IMR-90 (cell line): ENCODE measurements at regions not wholly inside any gene's neighbourhood (a gene's known extent, or its start where the extent isn't known, plus 50 kb on each side); places are given as distances from the start of the nearest gene placed in this dataset.

Source experiments
- ATAC-seq: fragments of 200-7000 bp; cut with Tn5 transposase; 2 replicates; pipeline ENCODE4 v1.9.1; 2020; ENCODE audit warnings: low read depth, mild to moderate bottlenecking, moderate library complexity
- BruUV-seq: library from RNA; stranded (reverse); fragments of 400-500 nt; replicated peaks from 2 replicates; lab custom pipeline; 2021; lab: Mats Ljungman, UMichigan
- CTCF ChIA-PET: fragments of 300-600 bp; formaldehyde crosslinking; extraction: SDS; loops from one replicate; lab custom pipeline; 2021; ENCODE audit warnings: antibody characterized with exemption; lab: Yijun Ruan, JAX
- POLR2A ChIA-PET: fragments of 300-600 bp; sonication (Branson Sonifier 250); formaldehyde crosslinking; loops from one replicate; lab custom pipeline; 2022; ENCODE audit warnings: antibody characterized with exemption; ENCODE audit not compliant: unreplicated experiment; lab: Charles Lee
- DNase-seq: peaks from one replicate; pipeline ENCODE4 v3.0.0; 2013
- H2AFZ ChIP-seq: replicated peaks from 2 replicates; pipeline ENCODE3; 2013; ENCODE audit warnings: low read length, mild to moderate bottlenecking; ENCODE audit not compliant: poor library complexity
- H2AK5ac ChIP-seq: 2 replicates; pipeline ENCODE4 v1.6.1; 2013; ENCODE audit warnings: low read depth, low read length, inconsistent platforms
- H2AK9ac ChIP-seq: replicated peaks from 2 replicates; pipeline ENCODE3; 2013; ENCODE audit warnings: mild to moderate bottlenecking, low read depth, low read length, moderate library complexity; ENCODE audit not compliant: poor library complexity
- H2BK120ac ChIP-seq: 2 replicates; pipeline ENCODE4 v1.6.1; 2013; ENCODE audit warnings: low read depth, low read length, inconsistent platforms
- H2BK15ac ChIP-seq: 3 replicates; pipeline ENCODE4 v1.6.1; 2013; ENCODE audit warnings: low read depth, low read length, inconsistent platforms
- H2BK20ac ChIP-seq: 2 replicates; pipeline ENCODE4 v1.6.1; 2013; ENCODE audit warnings: low read depth, mild to moderate bottlenecking, inconsistent platforms, low read length, moderate library complexity
- H2BK5ac ChIP-seq: 2 replicates; pipeline ENCODE4 v1.6.1; 2013; ENCODE audit warnings: mild to moderate bottlenecking, low read depth, low read length, inconsistent platforms; ENCODE audit not compliant: poor library complexity, severe bottlenecking
- H3K14ac ChIP-seq: replicated peaks from 2 replicates; pipeline ENCODE4 v1.6.1; 2013; ENCODE audit warnings: low read depth, low read length, inconsistent platforms
- H3K18ac ChIP-seq: 2 replicates; pipeline ENCODE4 v1.6.1; 2013; ENCODE audit warnings: low read depth, low read length, control low read depth
- H3K23ac ChIP-seq: 2 replicates; pipeline ENCODE4 v1.6.1; 2013; ENCODE audit warnings: low read depth, low read length, inconsistent platforms
- H3K27ac ChIP-seq: 2 replicates; pipeline ENCODE4 v1.5.1; 2013; ENCODE audit warnings: mild to moderate bottlenecking, control low read depth, low read length; ENCODE audit not compliant: insufficient read depth
- H3K27me3 ChIP-seq: 2 replicates; pipeline ENCODE4 v1.6.1; 2013; ENCODE audit warnings: low read length; ENCODE audit not compliant: control insufficient read depth, insufficient read depth
- H3K36me3 ChIP-seq: 2 replicates; pipeline ENCODE4 v1.6.1; 2013; ENCODE audit warnings: low read length, mixed read lengths; ENCODE audit not compliant: control insufficient read depth, insufficient read depth
- H3K4ac ChIP-seq: 2 replicates; pipeline ENCODE4 v1.6.1; 2013; ENCODE audit warnings: low read depth, low read length, inconsistent platforms
- H3K4me1 ChIP-seq: 2 replicates; pipeline ENCODE4 v1.6.1; 2013; ENCODE audit warnings: low read length, mixed read lengths; ENCODE audit not compliant: control insufficient read depth, insufficient read depth
- H3K4me2 ChIP-seq: 2 replicates; pipeline ENCODE4 v1.6.1; 2013; ENCODE audit warnings: low read depth, mild to moderate bottlenecking, control low read depth, low read length, moderate library complexity
- H3K4me3 ChIP-seq: 2 replicates; pipeline ENCODE4 v1.5.1; 2013; ENCODE audit warnings: low read depth, mild to moderate bottlenecking, control low read depth, low read length, moderate library complexity; ENCODE audit not compliant: insufficient read depth
- H3K56ac ChIP-seq: 2 replicates; pipeline ENCODE4 v1.6.1; 2013; ENCODE audit warnings: low read length, inconsistent platforms; ENCODE audit not compliant: insufficient read depth; ENCODE audit errors: extremely low read depth
- H3K79me1 ChIP-seq, 2 experiments: 2 replicates each; pipeline ENCODE4 v1.6.1; 2013; ENCODE audit warnings: low read length in 2 of 2, inconsistent platforms in 1 of 2, low read depth in 1 of 2
- H3K9ac ChIP-seq: 2 replicates; pipeline ENCODE4 v1.6.1; 2013; ENCODE audit warnings: low read depth, low read length, control low read depth
- H3K9me1 ChIP-seq: 2 replicates; pipeline ENCODE4 v1.6.1; 2013; ENCODE audit warnings: low read length, inconsistent platforms; ENCODE audit not compliant: insufficient read depth
- H3K9me3 ChIP-seq: 2 replicates; pipeline ENCODE4 v1.6.1; 2013; ENCODE audit warnings: low read length; ENCODE audit not compliant: control insufficient read depth, insufficient read depth
- H4K20me1 ChIP-seq: 2 replicates; pipeline ENCODE4 v1.6.1; 2013; ENCODE audit warnings: low read length, inconsistent platforms; ENCODE audit not compliant: insufficient read depth
- H4K5ac ChIP-seq: 2 replicates; pipeline ENCODE4 v1.6.1; 2013; ENCODE audit warnings: mild to moderate bottlenecking, low read depth, low read length, control low read depth
- H4K8ac ChIP-seq, 2 experiments: 2 replicates each; pipeline ENCODE4 v1.6.1; 2013; ENCODE audit warnings: low read depth in 2 of 2, low read length in 2 of 2, control low read depth in 1 of 2, inconsistent platforms in 1 of 2
- H4K91ac ChIP-seq: 2 replicates; pipeline ENCODE4 v1.6.1; 2013; ENCODE audit warnings: low read depth, low read length, inconsistent platforms; ENCODE audit not compliant: insufficient read depth
- CEBPB ChIP-seq: IDR thresholded peaks from 2 replicates; pipeline ENCODE4 v1.6.1; 2012; ENCODE audit warnings: low read depth, low read length, improper control_type of control experiment
- CHD1 ChIP-seq: IDR thresholded peaks from 2 replicates; pipeline ENCODE4 v1.6.1; 2012; ENCODE audit warnings: low read depth, low read length, improper control_type of control experiment
- CTCF ChIP-seq: conservative IDR thresholded peaks from 2 replicates; pipeline ENCODE4 v1.5.1; 2012; ENCODE audit warnings: mild to moderate bottlenecking, low read depth, low read length, improper control_type of control experiment
- FOS ChIP-seq: fragments of 150-350 bp; IDR thresholded peaks from 2 replicates; pipeline ENCODE4 v1.6.1; 2016; ENCODE audit warnings: low read depth, low read length
- MAFK ChIP-seq: IDR thresholded peaks from 2 replicates; pipeline ENCODE4 v1.6.1; 2012; ENCODE audit warnings: low read depth, low read length, improper control_type of control experiment
- MAZ ChIP-seq: IDR thresholded peaks from 2 replicates; pipeline ENCODE4 v1.6.1; 2012; ENCODE audit warnings: low read depth, mild to moderate bottlenecking, low read length, improper control_type of control experiment, moderate library complexity, borderline replicate concordance
- NFE2L2 ChIP-seq: fragments of 150-350 bp; IDR thresholded peaks from 2 replicates; pipeline ENCODE4 v1.6.1; 2016; ENCODE audit warnings: low read depth, mild to moderate bottlenecking, low read length
- POLR2A ChIP-seq: IDR thresholded peaks from 2 replicates; pipeline ENCODE4 v1.6.1; 2012; ENCODE audit warnings: mild to moderate bottlenecking, low read depth, low read length
- RAD21 ChIP-seq: IDR thresholded peaks from 2 replicates; pipeline ENCODE4 v1.6.1; 2012; ENCODE audit warnings: low read length, improper control_type of control experiment
- RCOR1 ChIP-seq: IDR thresholded peaks from 2 replicates; pipeline ENCODE4 v1.6.1; 2012; ENCODE audit warnings: mild to moderate bottlenecking, low read length, improper control_type of control experiment; ENCODE audit not compliant: insufficient replicate concordance
- RFX5 ChIP-seq: IDR thresholded peaks from 2 replicates; pipeline ENCODE4 v1.8.0; 2012; ENCODE audit warnings: low read depth, mild to moderate bottlenecking, low read length, moderate library complexity
- SMC3 ChIP-seq: fragments of 150-350 bp; IDR thresholded peaks from 2 replicates; pipeline ENCODE4 v1.6.1; 2016; ENCODE audit warnings: low read depth, mild to moderate bottlenecking, antibody characterized with exemption, low read length, moderate library complexity
- dilution Hi-C: fragments of 300-500 bp; cut with HindIII; formaldehyde crosslinking; loops from one replicate; pipeline ENCODE4 v1.14.3; 2018; ENCODE audit warnings: low sequenced_read_pairs; ENCODE audit not compliant: unreplicated experiment
- in situ Hi-C: fragments of 300-500 bp; cut with MboI; formaldehyde crosslinking; loops from 3 replicates; pipeline ENCODE4 v1.14.3; 2019; ENCODE audit warnings: low sequenced_read_pairs, inconsistent platforms, mixed read lengths
- intact Hi-C: fragments of 100-400 bp; cut with micrococcal nuclease; formaldehyde crosslinking; loops from 2 replicates; pipeline ENCODE4 v1.10.0; 2022

- no peak overlapping the region for H3K9ac ChIP-seq
- intact Hi-C loops (no loop called here), in situ Hi-C loops (no loop called here), dilution Hi-C loops (no loop called here)
- peaks cover 1% of the 10 kb centered on the region; the same call in 1 of the 2 replicates for H3K4me1 ChIP-seq
- H3K4me3 ChIP-seq, result no peak overlapping the region
- no peak overlapping the region for H3K23ac ChIP-seq
- H3K9me3 ChIP-seq, result no peaks in the 10 kb centered on the region
- H2BK5ac ChIP-seq, result no peak overlapping the region
- H3K27ac ChIP-seq, result no peak overlapping the region
- no peak overlapping the region for H4K8ac ChIP-seq
- H3K27me3 ChIP-seq, result no peaks in the 10 kb centered on the region
- no peak overlapping the region for H2AK9ac ChIP-seq
- no peak overlapping the region for H3K4me2 ChIP-seq
- H3K18ac ChIP-seq, result no peak overlapping the region
- ATAC-seq (no peak), DNase-seq (no peak)
- no peak overlapping the region for H3K56ac ChIP-seq
- no peak overlapping the region for H3K14ac ChIP-seq
- H2AK5ac ChIP-seq, result no peak overlapping the region
- H2BK20ac ChIP-seq, result no peak overlapping the region
- no peaks in the 10 kb centered on the region for H3K36me3 ChIP-seq
- ChIA-PET CTCF (interaction anchor here (0.6 kb wide), 1 partner anchor 17 kb away, joined by 3 read pairs; no protein-coding TSS in a partner anchor), POLR2A (no interaction called here)
- TF ChIP-seq FOS, result no peak
- no peak for TF ChIP-seq RAD21
- no peak for TF ChIP-seq MAFK
- TF ChIP-seq CTCF, result no peak
- no peak for TF ChIP-seq NFE2L2
- TF ChIP-seq SMC3, result no peak
- TF ChIP-seq CHD1, result no peak
- no peak for TF ChIP-seq RCOR1
- TF ChIP-seq CEBPB, result no peak
- TF ChIP-seq MAZ, result no peak
- TF ChIP-seq POLR2A, result no peak
- no peak for TF ChIP-seq RFX5
- no peak overlapping the region for H2AFZ ChIP-seq
- no peak overlapping the region for H4K91ac ChIP-seq
- no TSS peak for BruUV-seq
- H3K4ac ChIP-seq, result no peak overlapping the region
- H4K20me1 ChIP-seq, result no peaks in the 10 kb centered on the region
- no peak overlapping the region for H2BK120ac ChIP-seq
- no peak overlapping the region for H2BK15ac ChIP-seq
- no peaks in the 10 kb centered on the region for H3K79me1 ChIP-seq
- H3K9me1 ChIP-seq, result no peaks in the 10 kb centered on the region; the same call in 1 of the 2 replicates
- H4K5ac ChIP-seq, result no peak overlapping the region
These were observed 309.5 kb upstream of the PMFBP1 start for GRCh38 chr16:72481419-72481818.
